CD4-positive, alpha-beta T cell (primary cell): ENCODE measurements at regions not wholly inside any gene's neighbourhood (a gene's known extent, or its start where the extent isn't known, plus 50 kb on each side); places are given as distances from the start of the nearest gene placed in this dataset.
A peak's percentile ranks its signal among the peaks of the same experiment; 100 is the strongest.

Experiments used
- ATAC-seq: fragments of 200-7000 bp; cut with Tn5 transposase; one replicate; pipeline ENCODE4 v1.10.0; 2022; ENCODE audit warnings: mild to moderate bottlenecking; ENCODE audit not compliant: poor library complexity
- CTCF ChIA-PET: fragments of 350-600 bp; sonication (Branson Sonifier 250); formaldehyde crosslinking; loops from one replicate; lab custom pipeline; 2021; ENCODE audit warnings: antibody characterized with exemption, inconsistent platforms; lab: Charles Lee
- POLR2A ChIA-PET: fragments of 350-600 bp; sonication (Branson Sonifier 250); formaldehyde crosslinking; loops from one replicate; lab custom pipeline; 2021; ENCODE audit warnings: antibody characterized with exemption, inconsistent platforms; lab: Charles Lee
- DNase-seq, 14 experiments: peaks; one replicate each; pipeline ENCODE4 v3.0.0-alpha.2; 2013 to 2020; ENCODE audit warnings: mixed read lengths in 2 of 14
- H3K27ac ChIP-seq, 2 donors: one replicate each; pipeline versions ENCODE4 v1.5.1 to v1.7.0; 2013; ENCODE audit warnings: low read length in 2 of 2, low read depth in 1 of 2, mild to moderate bottlenecking in 1 of 2
- H3K27me3 ChIP-seq, 2 experiments: 1 replicate in 1 of 2; 2 replicates in 1 of 2; pipeline versions ENCODE4 v1.6.1 to v1.7.0; 2013; ENCODE audit warnings: low read length in 2 of 2, control low read depth in 1 of 2, mild to moderate bottlenecking in 1 of 2, moderate library complexity in 1 of 2; ENCODE audit not compliant: insufficient read depth in 2 of 2, control insufficient read depth in 1 of 2
- H3K36me3 ChIP-seq: one replicate; pipeline ENCODE4 v1.6.1; 2013; ENCODE audit warnings: low read length, control low read depth; ENCODE audit not compliant: insufficient read depth
- H3K4me1 ChIP-seq: one replicate; pipeline ENCODE4 v1.6.1; 2013; ENCODE audit warnings: low read length, control low read depth; ENCODE audit not compliant: insufficient read depth
- H3K4me3 ChIP-seq: one replicate; pipeline ENCODE4 v1.5.1; 2013; ENCODE audit warnings: mild to moderate bottlenecking, low read length, moderate library complexity
- H3K9me3 ChIP-seq, 2 experiments: 1 replicate in 1 of 2; 2 replicates in 1 of 2; pipeline versions ENCODE4 v1.6.1 to v1.7.0; 2013; ENCODE audit warnings: low read length in 2 of 2, mild to moderate bottlenecking in 2 of 2, control low read depth in 1 of 2, moderate library complexity in 1 of 2; ENCODE audit not compliant: control insufficient read depth in 1 of 2, insufficient read depth in 1 of 2
- H3K27ac Mint-ChIP-seq: one replicate; pipeline ENCODE4 v1.8.0; 2020; ENCODE audit warnings: mixed read lengths
- H3K27me3 Mint-ChIP-seq: one replicate; pipeline ENCODE4 v1.8.0; 2021; ENCODE audit warnings: mixed read lengths
- H3K36me3 Mint-ChIP-seq: one replicate; pipeline ENCODE4 v1.8.0; 2021; ENCODE audit warnings: low read depth, mixed read lengths
- H3K4me1 Mint-ChIP-seq: one replicate; pipeline ENCODE4 v1.8.0; 2021; ENCODE audit warnings: low read depth, mixed read lengths
- H3K4me3 Mint-ChIP-seq: one replicate; pipeline ENCODE4 v1.8.0; 2020; ENCODE audit warnings: mild to moderate bottlenecking, mixed read lengths
- H3K9me3 Mint-ChIP-seq: one replicate; pipeline ENCODE4 v1.8.0; 2020; ENCODE audit warnings: mixed read lengths
- intact Hi-C, 2 experiments: fragments of 100-400 bp; cut with DNase I in 1 of 2; cut with micrococcal nuclease in 1 of 2; formaldehyde crosslinking; loops; one replicate each; pipeline versions ENCODE4 v1.15.1 to v1.9.0; 2023 to 2025; cut with DNase I, micrococcal nuclease
- TF ChIP-seq, protein P1 (sequence below): fragments of 200-600 bp; IDR thresholded peaks from one replicate; pipeline ENCODE4 v1.8.0; 2022; ENCODE audit warnings: antibody characterized with exemption, mild to moderate bottlenecking

DNA sequence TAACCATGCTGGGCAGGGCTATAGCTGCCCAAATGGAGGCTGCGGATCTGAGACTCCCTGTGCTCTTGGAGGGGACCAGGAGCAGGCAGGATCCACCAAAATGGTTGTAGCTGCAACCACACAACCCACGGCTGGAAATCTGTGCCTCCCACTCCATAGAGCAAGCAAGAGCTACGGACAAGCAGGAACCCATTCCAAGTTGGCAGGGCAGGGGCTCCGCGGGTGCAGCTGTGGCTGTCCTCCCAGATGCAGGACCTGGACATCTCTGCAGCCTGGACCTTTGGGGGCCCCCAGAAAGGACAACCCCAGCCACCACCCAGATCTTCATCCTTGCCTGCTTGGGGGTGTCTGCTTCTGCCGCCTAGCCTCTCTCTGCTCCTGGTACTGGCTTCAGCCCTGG lies 154.1 kb upstream of the TRAM1L1 start:
- H3K4me1 Mint-ChIP-seq, result no peaks in the 10 kb centered on the region
- H3K27ac ChIP-seq, result no peak overlapping the region
- H3K9me3 ChIP-seq, result peaks cover 0 to 9% of the 10 kb centered on the region in 2 experiments
- DNase-seq, result peak in 1 of 14 experiments; percentile 3
- no peak overlapping the region for H3K4me3 ChIP-seq
- H3K4me3 Mint-ChIP-seq, result no peak overlapping the region
- ATAC-seq, result no peak
- POLR2A ChIA-PET, result no interaction called here
- no peaks in the 10 kb centered on the region for H3K27me3 ChIP-seq
- CTCF ChIA-PET, result no interaction called here
- intact Hi-C loops, result no loop called here
- H3K27me3 Mint-ChIP-seq, result no peaks in the 10 kb centered on the region
- peaks cover 2% of the 10 kb centered on the region for H3K9me3 Mint-ChIP-seq
- H3K27ac Mint-ChIP-seq, result no peak overlapping the region
- no peaks in the 10 kb centered on the region for H3K36me3 Mint-ChIP-seq
- H3K4me1 ChIP-seq, result no peaks in the 10 kb centered on the region
- TF ChIP-seq, protein P1, sequence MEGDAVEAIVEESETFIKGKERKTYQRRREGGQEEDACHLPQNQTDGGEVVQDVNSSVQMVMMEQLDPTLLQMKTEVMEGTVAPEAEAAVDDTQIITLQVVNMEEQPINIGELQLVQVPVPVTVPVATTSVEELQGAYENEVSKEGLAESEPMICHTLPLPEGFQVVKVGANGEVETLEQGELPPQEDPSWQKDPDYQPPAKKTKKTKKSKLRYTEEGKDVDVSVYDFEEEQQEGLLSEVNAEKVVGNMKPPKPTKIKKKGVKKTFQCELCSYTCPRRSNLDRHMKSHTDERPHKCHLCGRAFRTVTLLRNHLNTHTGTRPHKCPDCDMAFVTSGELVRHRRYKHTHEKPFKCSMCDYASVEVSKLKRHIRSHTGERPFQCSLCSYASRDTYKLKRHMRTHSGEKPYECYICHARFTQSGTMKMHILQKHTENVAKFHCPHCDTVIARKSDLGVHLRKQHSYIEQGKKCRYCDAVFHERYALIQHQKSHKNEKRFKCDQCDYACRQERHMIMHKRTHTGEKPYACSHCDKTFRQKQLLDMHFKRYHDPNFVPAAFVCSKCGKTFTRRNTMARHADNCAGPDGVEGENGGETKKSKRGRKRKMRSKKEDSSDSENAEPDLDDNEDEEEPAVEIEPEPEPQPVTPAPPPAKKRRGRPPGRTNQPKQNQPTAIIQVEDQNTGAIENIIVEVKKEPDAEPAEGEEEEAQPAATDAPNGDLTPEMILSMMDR, result no peak
- H3K36me3 ChIP-seq, result no peaks in the 10 kb centered on the region

DNA sequence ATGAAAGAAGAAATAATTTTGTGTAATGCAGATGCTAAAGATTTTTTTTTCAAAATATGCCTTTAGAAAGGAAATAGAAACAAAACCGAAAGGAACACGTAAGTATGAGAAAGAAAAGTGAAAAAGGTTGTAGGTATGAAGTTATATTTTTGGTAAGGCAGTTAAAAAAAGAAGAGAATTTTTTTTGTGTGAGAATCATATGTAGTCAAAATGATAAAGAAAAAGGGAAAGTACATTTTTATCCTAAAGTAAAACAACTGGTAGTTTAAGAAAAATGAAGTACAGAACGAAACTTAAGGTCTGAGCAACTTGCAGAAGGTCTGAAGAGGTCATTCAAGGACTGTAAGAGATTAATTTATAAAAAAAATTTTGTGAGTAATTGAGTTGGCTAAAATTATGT lies 164.0 kb upstream of the TRAM1L1 start:
- H3K9me3 ChIP-seq, result peaks cover 0 to 4% of the 10 kb centered on the region in 2 experiments
- H3K27ac Mint-ChIP-seq, result no peak overlapping the region
- no peaks in the 10 kb centered on the region for H3K4me1 ChIP-seq
- H3K27me3 Mint-ChIP-seq, result no peaks in the 10 kb centered on the region
- ATAC-seq, result no peak
- POLR2A ChIA-PET, result no interaction called here
- no peak for DNase-seq
- H3K27me3 ChIP-seq, result no peaks in the 10 kb centered on the region
- CTCF ChIA-PET, result no interaction called here
- intact Hi-C loops, result no loop called here
- H3K4me1 Mint-ChIP-seq, result no peaks in the 10 kb centered on the region
- peaks cover 4% of the 10 kb centered on the region for H3K9me3 Mint-ChIP-seq
- H3K4me3 ChIP-seq, result no peak overlapping the region
- H3K4me3 Mint-ChIP-seq, result no peak overlapping the region
- H3K36me3 ChIP-seq, result no peaks in the 10 kb centered on the region
- no peak overlapping the region for H3K27ac ChIP-seq
- TF ChIP-seq, protein P1, result no peak
- H3K36me3 Mint-ChIP-seq, result no peaks in the 10 kb centered on the region

DNA sequence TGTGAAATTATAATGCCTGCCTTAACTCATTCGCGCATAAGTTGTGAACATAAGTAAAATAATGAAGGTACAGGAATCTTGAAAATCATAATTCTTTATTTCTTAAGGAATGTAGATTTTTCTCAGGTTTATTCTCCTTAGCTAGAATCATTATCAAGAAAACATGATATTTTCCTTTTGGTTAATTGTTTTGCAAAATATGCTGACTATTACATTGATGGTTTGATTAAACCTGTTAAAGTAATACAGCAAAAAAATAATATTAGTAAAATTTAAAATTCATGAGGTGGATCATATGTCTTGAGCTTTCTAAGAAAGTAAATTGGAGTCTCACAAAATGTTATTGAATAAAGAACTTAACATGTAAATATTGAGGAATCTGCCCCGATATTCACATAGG lies 178.7 kb upstream of the TRAM1L1 start:
- no peak for ATAC-seq
- TF ChIP-seq, protein P1, result no peak
- H3K27ac ChIP-seq, result no peak overlapping the region
- H3K36me3 Mint-ChIP-seq, result no peaks in the 10 kb centered on the region
- H3K9me3 ChIP-seq, result peaks cover 0 to 4% of the 10 kb centered on the region in 2 experiments
- no peaks in the 10 kb centered on the region for H3K27me3 ChIP-seq
- intact Hi-C loops, result no loop called here
- H3K27me3 Mint-ChIP-seq, result no peaks in the 10 kb centered on the region
- H3K36me3 ChIP-seq, result no peaks in the 10 kb centered on the region
- H3K4me1 ChIP-seq, result no peaks in the 10 kb centered on the region
- H3K27ac Mint-ChIP-seq, result no peak overlapping the region
- no peak overlapping the region for H3K4me3 Mint-ChIP-seq
- DNase-seq, result no peak
- H3K4me3 ChIP-seq, result no peak overlapping the region
- no peaks in the 10 kb centered on the region for H3K4me1 Mint-ChIP-seq
- ChIA-PET CTCF (no interaction called here), POLR2A (no interaction called here)
- H3K9me3 Mint-ChIP-seq, result peaks cover 6% of the 10 kb centered on the region
